CD8-positive, alpha-beta memory T cell (primary cell): ENCODE measurements at regions not wholly inside any gene's neighbourhood (a gene's known extent, or its start where the extent isn't known, plus 50 kb on each side); places are given as distances from the start of the nearest gene placed in this dataset.

Experiments
- CTCF ChIA-PET: fragments of 350-600 bp; sonication (Branson Sonifier 250); formaldehyde crosslinking; loops from one replicate; lab custom pipeline; 2021; ENCODE audit warnings: antibody characterized with exemption; lab: Charles Lee
- POLR2A ChIA-PET: fragments of 350-600 bp; sonication (Branson Sonifier 250); formaldehyde crosslinking; loops from one replicate; lab custom pipeline; 2021; ENCODE audit warnings: antibody characterized with exemption; lab: Charles Lee
- DNase-seq, 5 donors: peaks; one replicate each; pipeline versions ENCODE4 v3.0.0 to v3.0.0-alpha.2; 2020 to 2022; ENCODE audit warnings: mixed read lengths in 1 of 5
- H3K27ac ChIP-seq: one replicate; pipeline ENCODE4 v1.7.0; 2013; ENCODE audit warnings: low read depth, mild to moderate bottlenecking, low read length, moderate library complexity
- H3K27me3 ChIP-seq: 2 replicates; pipeline ENCODE4 v1.7.0; 2013; ENCODE audit warnings: low read length, mild to moderate bottlenecking; ENCODE audit not compliant: insufficient read depth, poor library complexity, severe bottlenecking
- H3K36me3 ChIP-seq: 2 replicates; pipeline ENCODE4 v1.7.0; 2013; ENCODE audit warnings: mild to moderate bottlenecking, low read length, moderate library complexity; ENCODE audit not compliant: insufficient read depth
- H3K4me1 ChIP-seq: 2 replicates; pipeline ENCODE4 v1.7.0; 2013; ENCODE audit warnings: mild to moderate bottlenecking, low read length, moderate library complexity; ENCODE audit not compliant: insufficient read depth
- H3K4me3 ChIP-seq: 2 replicates; pipeline ENCODE4 v1.7.0; 2013; ENCODE audit warnings: mild to moderate bottlenecking, low read length
- H3K9me3 ChIP-seq: 2 replicates; pipeline ENCODE4 v1.7.0; 2013; ENCODE audit warnings: mild to moderate bottlenecking, low read length
- H3K27ac Mint-ChIP-seq, 8 donors: one replicate each; pipeline ENCODE4 v1.8.0; 2020 to 2021; ENCODE audit warnings: mixed read lengths in 8 of 8, mild to moderate bottlenecking in 6 of 8, inconsistent platforms in 3 of 8, moderate library complexity in 3 of 8
- H3K27me3 Mint-ChIP-seq, 2 donors: one replicate each; pipeline ENCODE4 v1.8.0; 2020 to 2021; ENCODE audit warnings: mixed read lengths in 2 of 2, mild to moderate bottlenecking in 1 of 2, moderate library complexity in 1 of 2
- H3K36me3 Mint-ChIP-seq, 3 donors: one replicate each; pipeline ENCODE4 v1.8.0; 2020 to 2021; ENCODE audit warnings: mixed read lengths in 3 of 3, inconsistent platforms in 1 of 3, mild to moderate bottlenecking in 1 of 3
- H3K4me1 Mint-ChIP-seq, 3 donors: one replicate each; pipeline ENCODE4 v1.8.0; 2020 to 2021; ENCODE audit warnings: mixed read lengths in 3 of 3, inconsistent platforms in 1 of 3, mild to moderate bottlenecking in 1 of 3
- H3K4me3 Mint-ChIP-seq, 7 donors: one replicate each; pipeline ENCODE4 v1.8.0; 2020 to 2021; ENCODE audit warnings: mixed read lengths in 7 of 7, mild to moderate bottlenecking in 6 of 7, moderate library complexity in 4 of 7, inconsistent platforms in 2 of 7
- H3K9me3 Mint-ChIP-seq, 5 donors: one replicate each; pipeline ENCODE4 v1.8.0; 2020 to 2022; ENCODE audit warnings: mixed read lengths in 5 of 5, mild to moderate bottlenecking in 3 of 5, moderate library complexity in 2 of 5, inconsistent platforms in 1 of 5

- CTCF ChIA-PET, result no interaction called here
- no peaks in the 10 kb centered on the region for H3K27me3 Mint-ChIP-seq
- no peaks in the 10 kb centered on the region for H3K36me3 ChIP-seq
- no peak overlapping the region for H3K4me3 Mint-ChIP-seq
- no peak for DNase-seq
- no peaks in the 10 kb centered on the region for H3K9me3 ChIP-seq
- H3K4me1 ChIP-seq, result no peaks in the 10 kb centered on the region
- POLR2A ChIA-PET, result no interaction called here
- H3K9me3 Mint-ChIP-seq, result peaks cover 18 to 32% (median 28%) of the 10 kb centered on the region in 5 donors
- no peak overlapping the region for H3K4me3 ChIP-seq
- no peaks in the 10 kb centered on the region for H3K36me3 Mint-ChIP-seq
- H3K27ac Mint-ChIP-seq, result no peak overlapping the region
- H3K27ac ChIP-seq, result no peak overlapping the region
- no peaks in the 10 kb centered on the region for H3K27me3 ChIP-seq
- H3K4me1 Mint-ChIP-seq, result no peaks in the 10 kb centered on the region
Observed at GRCh38 chr13:108020027-108020426, 195.3 kb downstream of the LIG4 start.

- H3K36me3 Mint-ChIP-seq, result peaks cover 0 to 1% (median 0%) of the 10 kb centered on the region in 3 donors
- DNase-seq, result no peak
- peaks cover 20 to 35% (median 31%) of the 10 kb centered on the region in 5 donors for H3K9me3 Mint-ChIP-seq
- no peaks in the 10 kb centered on the region for H3K4me1 Mint-ChIP-seq
- no peak overlapping the region for H3K4me3 ChIP-seq
- no peaks in the 10 kb centered on the region for H3K4me1 ChIP-seq
- CTCF ChIA-PET, result no interaction called here
- no peak overlapping the region for H3K27ac ChIP-seq
- POLR2A ChIA-PET, result no interaction called here
- no peak overlapping the region for H3K27ac Mint-ChIP-seq
- H3K27me3 Mint-ChIP-seq, result no peaks in the 10 kb centered on the region
- no peaks in the 10 kb centered on the region for H3K9me3 ChIP-seq
- no peaks in the 10 kb centered on the region for H3K27me3 ChIP-seq
- no peak overlapping the region for H3K4me3 Mint-ChIP-seq
- H3K36me3 ChIP-seq, result no peaks in the 10 kb centered on the region
Observed at GRCh38 chr13:108018371-108018870, 196.9 kb downstream of the LIG4 start.

- H3K36me3 Mint-ChIP-seq, result no peaks in the 10 kb centered on the region
- no peak overlapping the region for H3K4me3 ChIP-seq
- peaks cover 0 to 19% (median 2%) of the 10 kb centered on the region in 5 donors for H3K9me3 Mint-ChIP-seq
- H3K27ac Mint-ChIP-seq, result no peak overlapping the region
- no peak for DNase-seq
- no peaks in the 10 kb centered on the region for H3K27me3 ChIP-seq
- no peak overlapping the region for H3K27ac ChIP-seq
- ChIA-PET POLR2A (no interaction called here), CTCF (no interaction called here)
- H3K36me3 ChIP-seq, result no peaks in the 10 kb centered on the region
- no peaks in the 10 kb centered on the region for H3K9me3 ChIP-seq
- no peaks in the 10 kb centered on the region for H3K27me3 Mint-ChIP-seq
- no peaks in the 10 kb centered on the region for H3K4me1 ChIP-seq
- no peak overlapping the region for H3K4me3 Mint-ChIP-seq
- no peaks in the 10 kb centered on the region for H3K4me1 Mint-ChIP-seq
Observed at GRCh38 chr13:108006619-108007018, 208.7 kb downstream of the LIG4 start.

- no peak overlapping the region for H3K27ac ChIP-seq
Observed at GRCh38 chr13:108005231-108005630, 210.1 kb downstream of the LIG4 start.

GRCh38 chr13:108003626-108004025, 211.7 kb downstream of the LIG4 start:
- H3K27ac ChIP-seq, result no peak overlapping the region
- Mint-ChIP-seq H3K4me1 (no peaks in the 10 kb centered on the region), H3K27ac (no peak overlapping the region), H3K4me3 (no peak overlapping the region), H3K9me3 (peaks cover 0 to 11% (median 3%) of the 10 kb centered on the region in 5 donors), H3K36me3 (no peaks in the 10 kb centered on the region), H3K27me3 (no peaks in the 10 kb centered on the region)
- H3K36me3 ChIP-seq, result no peaks in the 10 kb centered on the region
- no peaks in the 10 kb centered on the region for H3K4me1 ChIP-seq
- CTCF ChIA-PET, result no interaction called here
- no peaks in the 10 kb centered on the region for H3K9me3 ChIP-seq
- POLR2A ChIA-PET, result no interaction called here
- DNase-seq, result no peak
- H3K27me3 ChIP-seq, result no peaks in the 10 kb centered on the region
- H3K4me3 ChIP-seq, result no peak overlapping the region

More at GRCh38 chr13:108005231-108005630, 210.1 kb downstream of the LIG4 start:
- no peak overlapping the region for H3K4me3 Mint-ChIP-seq
- no peak for DNase-seq
- H3K36me3 Mint-ChIP-seq, result no peaks in the 10 kb centered on the region
- no peaks in the 10 kb centered on the region for H3K9me3 ChIP-seq
- peaks cover 0 to 19% (median 3%) of the 10 kb centered on the region in 5 donors for H3K9me3 Mint-ChIP-seq
- H3K27me3 Mint-ChIP-seq, result no peaks in the 10 kb centered on the region
- no peaks in the 10 kb centered on the region for H3K36me3 ChIP-seq
- H3K27me3 ChIP-seq, result no peaks in the 10 kb centered on the region
- no peak overlapping the region for H3K4me3 ChIP-seq
- POLR2A ChIA-PET, result no interaction called here
- H3K4me1 Mint-ChIP-seq, result no peaks in the 10 kb centered on the region
- H3K27ac Mint-ChIP-seq, result no peak overlapping the region
- no peaks in the 10 kb centered on the region for H3K4me1 ChIP-seq
- CTCF ChIA-PET, result no interaction called here

- Mint-ChIP-seq H3K9me3 (peaks cover 0 to 14% (median 3%) of the 10 kb centered on the region in 5 donors), H3K27ac (no peak overlapping the region), H3K36me3 (no peaks in the 10 kb centered on the region), H3K4me3 (no peak overlapping the region), H3K4me1 (no peaks in the 10 kb centered on the region), H3K27me3 (no peaks in the 10 kb centered on the region)
- DNase-seq, result no peak
- no peaks in the 10 kb centered on the region for H3K36me3 ChIP-seq
- H3K27me3 ChIP-seq, result no peaks in the 10 kb centered on the region
- CTCF ChIA-PET, result no interaction called here
- H3K27ac ChIP-seq, result no peak overlapping the region
- no peaks in the 10 kb centered on the region for H3K4me1 ChIP-seq
- POLR2A ChIA-PET, result no interaction called here
- no peaks in the 10 kb centered on the region for H3K9me3 ChIP-seq
- no peak overlapping the region for H3K4me3 ChIP-seq
Observed at GRCh38 chr13:108000998-108001397, 214.3 kb downstream of the LIG4 start.

GRCh38 chr13:107999751-108000150, 215.6 kb downstream of the LIG4 start:
- Histone ChIP-seq H3K4me3 (no peak overlapping the region), H3K9me3 (no peaks in the 10 kb centered on the region), H3K27me3 (no peaks in the 10 kb centered on the region), H3K4me1 (no peaks in the 10 kb centered on the region), H3K27ac (no peak overlapping the region), H3K36me3 (no peaks in the 10 kb centered on the region)
- H3K9me3 Mint-ChIP-seq, result peaks cover 0 to 16% (median 7%) of the 10 kb centered on the region in 5 donors
- ChIA-PET POLR2A (no interaction called here), CTCF (no interaction called here)
- no peaks in the 10 kb centered on the region for H3K27me3 Mint-ChIP-seq
- no peak overlapping the region for H3K4me3 Mint-ChIP-seq
- DNase-seq, result no peak
- H3K27ac Mint-ChIP-seq, result no peak overlapping the region
- no peaks in the 10 kb centered on the region for H3K36me3 Mint-ChIP-seq
- H3K4me1 Mint-ChIP-seq, result no peaks in the 10 kb centered on the region

GRCh38 chr13:107994137-107994536, 221.2 kb downstream of the LIG4 start:
- DNase-seq, result no peak
- H3K9me3 ChIP-seq, result no peaks in the 10 kb centered on the region
- H3K27ac ChIP-seq, result no peak overlapping the region
- no peak overlapping the region for H3K4me3 ChIP-seq
- no peaks in the 10 kb centered on the region for H3K27me3 Mint-ChIP-seq
- H3K4me1 ChIP-seq, result no peaks in the 10 kb centered on the region
- POLR2A ChIA-PET, result no interaction called here
- no peaks in the 10 kb centered on the region for H3K27me3 ChIP-seq
- no peak overlapping the region for H3K27ac Mint-ChIP-seq
- no peak overlapping the region for H3K4me3 Mint-ChIP-seq
- CTCF ChIA-PET, result no interaction called here
- no peaks in the 10 kb centered on the region for H3K36me3 ChIP-seq
- H3K4me1 Mint-ChIP-seq, result no peaks in the 10 kb centered on the region
- peaks cover 0 to 17% (median 3%) of the 10 kb centered on the region in 5 donors for H3K9me3 Mint-ChIP-seq
- no peaks in the 10 kb centered on the region for H3K36me3 Mint-ChIP-seq
